22Rv1 (cell line): ENCODE measurements at regions not wholly inside any gene's neighbourhood (a gene's known extent, or its start where the extent isn't known, plus 50 kb on each side); places are given as distances from the start of the nearest gene placed in this dataset.

Source experiments
- ZFX ChIP-seq: fragments of 450-650 bp; IDR thresholded peaks from 2 replicates; pipeline ENCODE4 v1.6.1; 2017; ENCODE audit warnings: antibody characterized with exemption, borderline replicate concordance
- TF ChIP-seq, protein P1 (sequence below): fragments of 450-650 bp; IDR thresholded peaks from 2 replicates; pipeline ENCODE4 v1.5.1; 2017; ENCODE audit warnings: mild to moderate bottlenecking

- TF ChIP-seq, protein P1, sequence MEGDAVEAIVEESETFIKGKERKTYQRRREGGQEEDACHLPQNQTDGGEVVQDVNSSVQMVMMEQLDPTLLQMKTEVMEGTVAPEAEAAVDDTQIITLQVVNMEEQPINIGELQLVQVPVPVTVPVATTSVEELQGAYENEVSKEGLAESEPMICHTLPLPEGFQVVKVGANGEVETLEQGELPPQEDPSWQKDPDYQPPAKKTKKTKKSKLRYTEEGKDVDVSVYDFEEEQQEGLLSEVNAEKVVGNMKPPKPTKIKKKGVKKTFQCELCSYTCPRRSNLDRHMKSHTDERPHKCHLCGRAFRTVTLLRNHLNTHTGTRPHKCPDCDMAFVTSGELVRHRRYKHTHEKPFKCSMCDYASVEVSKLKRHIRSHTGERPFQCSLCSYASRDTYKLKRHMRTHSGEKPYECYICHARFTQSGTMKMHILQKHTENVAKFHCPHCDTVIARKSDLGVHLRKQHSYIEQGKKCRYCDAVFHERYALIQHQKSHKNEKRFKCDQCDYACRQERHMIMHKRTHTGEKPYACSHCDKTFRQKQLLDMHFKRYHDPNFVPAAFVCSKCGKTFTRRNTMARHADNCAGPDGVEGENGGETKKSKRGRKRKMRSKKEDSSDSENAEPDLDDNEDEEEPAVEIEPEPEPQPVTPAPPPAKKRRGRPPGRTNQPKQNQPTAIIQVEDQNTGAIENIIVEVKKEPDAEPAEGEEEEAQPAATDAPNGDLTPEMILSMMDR, result no peak
- no peak for TF ChIP-seq ZFX
Observed at GRCh38 chr11:15745266-15745665, 611.1 kb downstream of the SOX6 start.
